ENCODE measurements at regions not wholly inside any gene's neighbourhood (a gene's known extent, or its start where the extent isn't known, plus 50 kb on each side); places are given as distances from the start of the nearest gene placed in this dataset.

DNA sequence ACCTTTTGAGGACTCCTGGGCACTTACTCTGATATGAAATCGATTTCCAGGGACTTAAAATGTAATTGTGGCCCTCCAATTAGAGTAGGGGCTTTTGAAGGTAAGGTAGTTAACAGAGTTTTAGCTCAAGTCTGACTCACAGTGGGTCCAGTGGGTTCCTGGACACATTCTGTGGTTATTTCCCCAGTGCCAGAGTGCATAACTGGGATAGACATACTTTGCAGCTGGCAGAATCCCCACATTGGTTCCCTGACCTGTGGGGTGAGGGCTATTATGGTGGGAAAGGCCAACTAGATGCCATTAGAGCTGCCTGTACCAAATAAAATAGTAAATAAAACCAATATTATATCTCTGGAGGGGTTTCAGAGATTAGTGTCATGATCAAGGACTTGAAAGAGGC is 243.8 kb upstream of the EPHA7 start:
- no peak overlapping the region for H3K4me2 ChIP-seq (ENCODE audit: low read length)
- Mint-ChIP-seq H3K36me3 (ENCODE audit: low read depth, unreplicated experiment) (no peaks in the 10 kb centered on the region), H3K27ac (ENCODE audit: unreplicated experiment) (no peak overlapping the region), H3K4me3 (ENCODE audit: unreplicated experiment) (no peak overlapping the region), H3K4me1 (ENCODE audit: low read depth, unreplicated experiment) (no peaks in the 10 kb centered on the region), H3K27me3 (ENCODE audit: low read depth, unreplicated experiment) (peaks cover 2% of the 10 kb centered on the region), H3K9me3 (ENCODE audit: unreplicated experiment) (no peaks in the 10 kb centered on the region)
- H3K4me3 ChIP-seq (ENCODE audit: insufficient read depth, low read depth, low read length): no peak overlapping the region
- no peak overlapping the region for H3K27ac ChIP-seq (ENCODE audit: low read depth, low read length)
- no peak for FAIRE-seq
- DNase-seq (ENCODE audit: low read depth): no peak
- no peak overlapping the region for H3K9ac ChIP-seq (ENCODE audit: low read length)
- no peaks in the 10 kb centered on the region for H4K20me1 ChIP-seq (ENCODE audit: insufficient read depth, low read length)
- no peaks in the 10 kb centered on the region for H3K36me3 ChIP-seq (ENCODE audit: insufficient read depth, low read length)
- H3K27me3 ChIP-seq (ENCODE audit: insufficient read depth, low read length): no peaks in the 10 kb centered on the region
- H3K79me2 ChIP-seq (ENCODE audit: insufficient read depth, low read length): no peaks in the 10 kb centered on the region
- TF ChIP-seq, protein P1, sequence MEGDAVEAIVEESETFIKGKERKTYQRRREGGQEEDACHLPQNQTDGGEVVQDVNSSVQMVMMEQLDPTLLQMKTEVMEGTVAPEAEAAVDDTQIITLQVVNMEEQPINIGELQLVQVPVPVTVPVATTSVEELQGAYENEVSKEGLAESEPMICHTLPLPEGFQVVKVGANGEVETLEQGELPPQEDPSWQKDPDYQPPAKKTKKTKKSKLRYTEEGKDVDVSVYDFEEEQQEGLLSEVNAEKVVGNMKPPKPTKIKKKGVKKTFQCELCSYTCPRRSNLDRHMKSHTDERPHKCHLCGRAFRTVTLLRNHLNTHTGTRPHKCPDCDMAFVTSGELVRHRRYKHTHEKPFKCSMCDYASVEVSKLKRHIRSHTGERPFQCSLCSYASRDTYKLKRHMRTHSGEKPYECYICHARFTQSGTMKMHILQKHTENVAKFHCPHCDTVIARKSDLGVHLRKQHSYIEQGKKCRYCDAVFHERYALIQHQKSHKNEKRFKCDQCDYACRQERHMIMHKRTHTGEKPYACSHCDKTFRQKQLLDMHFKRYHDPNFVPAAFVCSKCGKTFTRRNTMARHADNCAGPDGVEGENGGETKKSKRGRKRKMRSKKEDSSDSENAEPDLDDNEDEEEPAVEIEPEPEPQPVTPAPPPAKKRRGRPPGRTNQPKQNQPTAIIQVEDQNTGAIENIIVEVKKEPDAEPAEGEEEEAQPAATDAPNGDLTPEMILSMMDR (IDR thresholded peaks at IDR 0.05; ENCODE audit: insufficient read depth, low read depth, low read length): no peak
- TF ChIP-seq EZH2 (IDR thresholded peaks at IDR 0.05; ENCODE audit: insufficient read depth, low read length): no peak
- H3K9me3 ChIP-seq (ENCODE audit: insufficient read depth, low read depth, low read length): no peaks in the 10 kb centered on the region
- H3K4me1 ChIP-seq (ENCODE audit: insufficient read depth, low read length): no peaks in the 10 kb centered on the region
- no peak overlapping the region for H2AFZ ChIP-seq (ENCODE audit: low read depth, low read length)

DNA sequence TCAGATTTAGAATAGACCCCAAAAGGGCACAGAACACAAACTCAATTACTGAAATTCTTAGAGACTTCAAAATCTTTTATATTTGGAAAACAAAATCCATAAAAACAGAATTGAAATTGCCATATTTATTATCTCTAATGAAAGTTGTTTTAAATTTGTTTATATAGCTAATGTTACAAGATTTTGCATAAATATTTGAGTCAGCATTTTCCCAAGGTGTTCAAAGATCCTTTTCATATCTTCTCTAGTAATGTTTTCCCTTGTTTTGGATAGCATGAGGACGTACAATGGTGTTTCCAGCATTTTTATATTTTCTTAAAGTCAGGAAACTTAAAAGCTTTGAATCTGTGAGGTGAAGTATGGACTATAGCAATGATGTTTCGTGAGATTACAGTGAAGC is 235.2 kb upstream of the EPHA7 start:
- no peaks in the 10 kb centered on the region for H3K27me3 Mint-ChIP-seq (ENCODE audit: low read depth, unreplicated experiment)
- Histone ChIP-seq H3K79me2 (ENCODE audit: insufficient read depth, low read length) (no peaks in the 10 kb centered on the region), H3K4me3 (ENCODE audit: insufficient read depth, low read depth, low read length) (no peak overlapping the region), H4K20me1 (ENCODE audit: insufficient read depth, low read length) (no peaks in the 10 kb centered on the region), H3K4me2 (ENCODE audit: low read length) (no peak overlapping the region), H3K9ac (ENCODE audit: low read length) (no peak overlapping the region), H3K36me3 (ENCODE audit: insufficient read depth, low read length) (no peaks in the 10 kb centered on the region), H3K4me1 (ENCODE audit: insufficient read depth, low read length) (no peaks in the 10 kb centered on the region), H2AFZ (ENCODE audit: low read depth, low read length) (no peak overlapping the region), H3K27ac (ENCODE audit: low read depth, low read length) (no peak overlapping the region), H3K27me3 (ENCODE audit: insufficient read depth, low read length) (no peaks in the 10 kb centered on the region), H3K9me3 (ENCODE audit: insufficient read depth, low read depth, low read length) (no peaks in the 10 kb centered on the region)
- H3K9me3 Mint-ChIP-seq (ENCODE audit: unreplicated experiment): no peaks in the 10 kb centered on the region
- no peak overlapping the region for H3K27ac Mint-ChIP-seq (ENCODE audit: unreplicated experiment)
- no peak for TF ChIP-seq EZH2 (IDR thresholded peaks at IDR 0.05; ENCODE audit: insufficient read depth, low read length)
- TF ChIP-seq, protein P1 (IDR thresholded peaks at IDR 0.05; ENCODE audit: insufficient read depth, low read depth, low read length): no peak
- H3K4me1 Mint-ChIP-seq (ENCODE audit: low read depth, unreplicated experiment): no peaks in the 10 kb centered on the region
- FAIRE-seq (no peak), DNase-seq (ENCODE audit: low read depth) (no peak)
- no peak overlapping the region for H3K4me3 Mint-ChIP-seq (ENCODE audit: unreplicated experiment)
- H3K36me3 Mint-ChIP-seq (ENCODE audit: low read depth, unreplicated experiment): no peaks in the 10 kb centered on the region

DNA sequence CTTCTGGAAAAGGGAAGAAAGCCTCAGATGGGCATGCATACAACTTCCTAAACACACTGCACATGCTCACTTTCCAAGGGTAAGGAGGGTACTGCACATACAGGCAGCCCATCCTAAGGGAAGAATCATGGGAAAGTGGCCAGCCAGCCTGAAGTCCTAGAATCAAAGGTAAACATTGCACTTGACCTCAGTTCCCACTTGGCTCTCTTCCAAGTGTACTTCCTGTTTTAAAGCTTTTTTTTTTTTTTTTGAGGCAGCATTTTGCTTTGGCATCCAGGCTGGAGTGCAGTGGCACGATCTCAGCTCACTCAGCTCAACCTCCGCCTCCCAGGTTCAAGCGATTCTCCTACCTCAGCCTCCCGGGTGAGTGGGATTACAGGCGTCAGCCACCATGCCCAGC is 225.3 kb upstream of the EPHA7 start:
- H3K36me3 Mint-ChIP-seq (ENCODE audit: low read depth, unreplicated experiment): no peaks in the 10 kb centered on the region
- no peak for TF ChIP-seq EZH2 (IDR thresholded peaks at IDR 0.05; ENCODE audit: insufficient read depth, low read length)
- H4K20me1 ChIP-seq (ENCODE audit: insufficient read depth, low read length): no peaks in the 10 kb centered on the region
- H3K9me3 ChIP-seq (ENCODE audit: insufficient read depth, low read depth, low read length): no peaks in the 10 kb centered on the region
- no peaks in the 10 kb centered on the region for H3K9me3 Mint-ChIP-seq (ENCODE audit: unreplicated experiment)
- no peak overlapping the region for H3K4me3 ChIP-seq (ENCODE audit: insufficient read depth, low read depth, low read length)
- H3K27ac Mint-ChIP-seq (ENCODE audit: unreplicated experiment): no peak overlapping the region
- no peaks in the 10 kb centered on the region for H3K4me1 Mint-ChIP-seq (ENCODE audit: low read depth, unreplicated experiment)
- H3K27me3 Mint-ChIP-seq (ENCODE audit: low read depth, unreplicated experiment): no peaks in the 10 kb centered on the region
- H3K79me2 ChIP-seq (ENCODE audit: insufficient read depth, low read length): no peaks in the 10 kb centered on the region
- no peak for FAIRE-seq
- no peaks in the 10 kb centered on the region for H3K27me3 ChIP-seq (ENCODE audit: insufficient read depth, low read length)
- no peak overlapping the region for H3K9ac ChIP-seq (ENCODE audit: low read length)
- no peak overlapping the region for H2AFZ ChIP-seq (ENCODE audit: low read depth, low read length)
- no peak for DNase-seq (ENCODE audit: low read depth)
- no peak overlapping the region for H3K4me2 ChIP-seq (ENCODE audit: low read length)
- H3K27ac ChIP-seq (ENCODE audit: low read depth, low read length): no peak overlapping the region
- H3K4me3 Mint-ChIP-seq (ENCODE audit: unreplicated experiment): no peak overlapping the region
- H3K36me3 ChIP-seq (ENCODE audit: insufficient read depth, low read length): no peaks in the 10 kb centered on the region
- no peaks in the 10 kb centered on the region for H3K4me1 ChIP-seq (ENCODE audit: insufficient read depth, low read length)

Data from astrocyte (in vitro differentiated cells and primary cell).